ENCODE measurements at regions not wholly inside any gene's neighbourhood (a gene's known extent, or its start where the extent isn't known, plus 50 kb on each side); places are given as distances from the start of the nearest gene placed in this dataset.

DNA sequence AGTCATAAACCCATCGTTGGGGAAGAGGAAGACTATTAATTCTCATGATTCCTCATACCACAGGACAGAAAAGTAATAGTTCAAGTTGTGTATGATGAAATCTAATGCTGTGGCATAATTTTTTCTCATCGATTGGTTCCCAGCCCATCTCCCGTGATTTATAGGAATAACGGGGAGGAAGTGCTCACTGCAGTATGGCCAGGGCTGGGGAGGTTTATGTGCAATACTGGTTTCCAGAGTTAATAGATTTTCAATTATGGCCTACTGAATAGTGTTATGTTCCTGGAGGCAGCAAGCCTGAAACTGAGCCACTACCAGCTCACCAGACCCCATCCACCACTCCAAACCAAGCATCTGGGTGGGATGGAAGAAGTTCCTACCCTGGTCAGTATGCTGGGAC is 147.1 kb upstream of the NCAM1 start:
- CTCF ChIA-PET = interaction anchor here (0.6 kb wide), 1 partner anchor 22 kb away, joined by 3 read pairs; no protein-coding TSS in a partner anchor

DNA sequence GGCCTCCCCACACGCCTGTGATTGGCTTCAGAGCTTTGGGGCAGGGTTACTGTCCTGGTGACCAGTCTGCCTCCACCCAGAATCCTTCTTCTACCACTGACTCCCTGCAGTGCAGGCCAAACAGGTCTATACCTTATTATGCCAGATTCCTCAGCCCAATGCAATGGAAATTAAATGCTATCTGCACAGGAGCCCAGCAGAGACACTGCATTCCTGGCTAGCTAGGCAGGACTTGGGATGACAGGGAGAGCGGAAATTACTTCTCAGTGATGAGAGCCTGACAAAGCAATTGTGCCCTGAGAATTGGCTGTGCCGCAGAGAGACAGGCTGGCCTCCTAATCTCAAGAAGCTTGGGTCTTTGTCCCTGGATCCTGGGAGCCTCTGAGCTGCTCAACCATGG is 143.8 kb upstream of the NCAM1 start:
- ChIA-PET CTCF (interaction anchor here (0.6 kb wide), 1 partner anchor 20 kb away, joined by 3 read pairs; no protein-coding TSS in a partner anchor), POLR2A (no interaction called here)
- no peak for DNase-seq (ENCODE audit: extremely low spot score)
- TF ChIP-seq ELF4 (IDR thresholded peaks at IDR 0.05) = no peak
- no peak for TF ChIP-seq NFRKB (IDR thresholded peaks at IDR 0.05)
- no peak for TF ChIP-seq FOXK2 (IDR thresholded peaks at IDR 0.05)
- TF ChIP-seq ARNT (IDR thresholded peaks at IDR 0.05) = no peak
- no peak for TF ChIP-seq HDGF (IDR thresholded peaks at IDR 0.05; ENCODE audit: borderline replicate concordance)
- no peak for TF ChIP-seq TARDBP (IDR thresholded peaks at IDR 0.05)
- TF ChIP-seq FOXA1 (IDR thresholded peaks at IDR 0.05) = no peak
- TF ChIP-seq SUZ12 (IDR thresholded peaks at IDR 0.05) = no peak
- TF ChIP-seq L3MBTL2 (conservative IDR thresholded peaks at IDR 0.05) = no peak
- no peak for TF ChIP-seq FOXM1 (IDR thresholded peaks at IDR 0.05; ENCODE audit: borderline replicate concordance)
- TF ChIP-seq LEF1 (IDR thresholded peaks at IDR 0.05; ENCODE audit: borderline replicate concordance) = no peak
- no peak for TF ChIP-seq BHLHE40 (IDR thresholded peaks at IDR 0.05; ENCODE audit: borderline replicate concordance)
- TF ChIP-seq ZNF384 (IDR thresholded peaks at IDR 0.05) = no peak

More for the DNA sequence above, 147.1 kb upstream of the NCAM1 start:
- DNase-seq (ENCODE audit: extremely low spot score) = no peak
- POLR2A ChIA-PET = no interaction called here
- no peak for TF ChIP-seq FOXM1 (IDR thresholded peaks at IDR 0.05; ENCODE audit: borderline replicate concordance)
- TF ChIP-seq ZNF384 (IDR thresholded peaks at IDR 0.05) = no peak
- no peak for TF ChIP-seq SUZ12 (IDR thresholded peaks at IDR 0.05)
- no peak for TF ChIP-seq FOXK2 (IDR thresholded peaks at IDR 0.05)
- TF ChIP-seq, protein P1, sequence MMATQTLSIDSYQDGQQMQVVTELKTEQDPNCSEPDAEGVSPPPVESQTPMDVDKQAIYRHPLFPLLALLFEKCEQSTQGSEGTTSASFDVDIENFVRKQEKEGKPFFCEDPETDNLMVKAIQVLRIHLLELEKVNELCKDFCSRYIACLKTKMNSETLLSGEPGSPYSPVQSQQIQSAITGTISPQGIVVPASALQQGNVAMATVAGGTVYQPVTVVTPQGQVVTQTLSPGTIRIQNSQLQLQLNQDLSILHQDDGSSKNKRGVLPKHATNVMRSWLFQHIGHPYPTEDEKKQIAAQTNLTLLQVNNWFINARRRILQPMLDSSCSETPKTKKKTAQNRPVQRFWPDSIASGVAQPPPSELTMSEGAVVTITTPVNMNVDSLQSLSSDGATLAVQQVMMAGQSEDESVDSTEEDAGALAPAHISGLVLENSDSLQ (IDR thresholded peaks at IDR 0.05) = no peak
- TF ChIP-seq ELF4 (IDR thresholded peaks at IDR 0.05) = no peak
- no peak for TF ChIP-seq LEF1 (IDR thresholded peaks at IDR 0.05; ENCODE audit: borderline replicate concordance)
- no peak for TF ChIP-seq L3MBTL2 (conservative IDR thresholded peaks at IDR 0.05)

- CTCF ChIA-PET = no interaction called here
- DNase-seq (ENCODE audit: extremely low spot score) = no peak
- TF ChIP-seq HDGF (IDR thresholded peaks at IDR 0.05; ENCODE audit: borderline replicate concordance) (no peak), ELF4 (IDR thresholded peaks at IDR 0.05) (no peak), ZNF384 (IDR thresholded peaks at IDR 0.05) (no peak), FOXK2 (IDR thresholded peaks at IDR 0.05) (no peak), LEF1 (IDR thresholded peaks at IDR 0.05; ENCODE audit: borderline replicate concordance) (no peak), SUZ12 (IDR thresholded peaks at IDR 0.05) (no peak), FOXA1 (IDR thresholded peaks at IDR 0.05) (no peak), ARNT (IDR thresholded peaks at IDR 0.05) (no peak), NFRKB (IDR thresholded peaks at IDR 0.05) (no peak), BHLHE40 (IDR thresholded peaks at IDR 0.05; ENCODE audit: borderline replicate concordance) (no peak), FOXM1 (IDR thresholded peaks at IDR 0.05; ENCODE audit: borderline replicate concordance) (no peak), CTBP1 (IDR thresholded peaks at IDR 0.05; ENCODE audit: borderline replicate concordance) (no peak)
- TF ChIP-seq, protein P1 (IDR thresholded peaks at IDR 0.05) = no peak
- POLR2A ChIA-PET = no interaction called here
Observed at GRCh38 chr11:112822478-112823274, 138.5 kb upstream of the NCAM1 start.

GRCh38 chr11:112826026-112826425 is 135.2 kb upstream of the NCAM1 start:
- ChIA-PET POLR2A (no interaction called here), CTCF (no interaction called here)
- no peak for DNase-seq (ENCODE audit: extremely low spot score)
- no peak for TF ChIP-seq FOXK2 (IDR thresholded peaks at IDR 0.05)
- TF ChIP-seq BHLHE40 (IDR thresholded peaks at IDR 0.05; ENCODE audit: borderline replicate concordance) = no peak
- TF ChIP-seq ELF4 (IDR thresholded peaks at IDR 0.05) = no peak
- no peak for TF ChIP-seq LEF1 (IDR thresholded peaks at IDR 0.05; ENCODE audit: borderline replicate concordance)
- TF ChIP-seq, protein P1 (IDR thresholded peaks at IDR 0.05) = no peak
- no peak for TF ChIP-seq FOXA1 (IDR thresholded peaks at IDR 0.05)
- TF ChIP-seq FOXM1 (IDR thresholded peaks at IDR 0.05; ENCODE audit: borderline replicate concordance) = no peak
- TF ChIP-seq CTBP1 (IDR thresholded peaks at IDR 0.05; ENCODE audit: borderline replicate concordance) = no peak
- no peak for TF ChIP-seq SP1 (IDR thresholded peaks at IDR 0.05)
- no peak for TF ChIP-seq NFRKB (IDR thresholded peaks at IDR 0.05)
- TF ChIP-seq ARNT (IDR thresholded peaks at IDR 0.05) = no peak
- no peak for TF ChIP-seq ZNF384 (IDR thresholded peaks at IDR 0.05)
- TF ChIP-seq L3MBTL2 (conservative IDR thresholded peaks at IDR 0.05) = no peak
- TF ChIP-seq SUZ12 (IDR thresholded peaks at IDR 0.05) = no peak
- no peak for TF ChIP-seq HDGF (IDR thresholded peaks at IDR 0.05; ENCODE audit: borderline replicate concordance)
- no peak for TF ChIP-seq TARDBP (IDR thresholded peaks at IDR 0.05)

- TF ChIP-seq ELF4 (IDR thresholded peaks at IDR 0.05) (no peak), ARNT (IDR thresholded peaks at IDR 0.05) (no peak)
- DNase-seq (ENCODE audit: extremely low spot score) = no peak
- ChIA-PET CTCF (no interaction called here), POLR2A (no interaction called here)
Observed at GRCh38 chr11:112826788-112827187, 134.4 kb upstream of the NCAM1 start.

DNA sequence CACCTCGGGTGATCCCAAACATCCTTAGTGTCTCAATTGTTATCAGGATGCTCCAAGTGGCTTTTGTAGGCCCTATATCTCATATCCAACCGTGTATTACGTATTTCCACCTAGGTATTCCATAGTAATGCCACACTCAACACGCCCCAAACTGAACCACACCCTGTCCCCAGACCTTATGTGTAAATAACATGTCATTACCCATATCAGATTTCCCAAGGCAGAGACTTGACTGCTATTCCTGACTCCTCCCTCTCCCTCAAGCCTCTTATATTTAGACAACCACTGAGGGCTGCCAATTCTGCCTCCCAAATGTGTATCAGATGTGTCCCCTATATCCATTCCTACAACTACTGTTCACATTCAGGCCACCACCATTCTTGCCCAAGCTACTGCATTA is 132.8 kb upstream of the NCAM1 start:
- POLR2A ChIA-PET = no interaction called here
- CTCF ChIA-PET = no interaction called here
- no peak for TF ChIP-seq L3MBTL2 (conservative IDR thresholded peaks at IDR 0.05)
- TF ChIP-seq SP1 (IDR thresholded peaks at IDR 0.05) = no peak
- TF ChIP-seq ZNF384 (IDR thresholded peaks at IDR 0.05) = no peak
- TF ChIP-seq FOXM1 (IDR thresholded peaks at IDR 0.05; ENCODE audit: borderline replicate concordance) = no peak
- TF ChIP-seq BHLHE40 (IDR thresholded peaks at IDR 0.05; ENCODE audit: borderline replicate concordance) = no peak
- TF ChIP-seq TARDBP (IDR thresholded peaks at IDR 0.05) = no peak
- no peak for TF ChIP-seq CTBP1 (IDR thresholded peaks at IDR 0.05; ENCODE audit: borderline replicate concordance)
- TF ChIP-seq ELF4 (IDR thresholded peaks at IDR 0.05) = no peak
- TF ChIP-seq ARNT (IDR thresholded peaks at IDR 0.05) = no peak
- no peak for TF ChIP-seq NFRKB (IDR thresholded peaks at IDR 0.05)
- no peak for TF ChIP-seq HDGF (IDR thresholded peaks at IDR 0.05; ENCODE audit: borderline replicate concordance)
- TF ChIP-seq SUZ12 (IDR thresholded peaks at IDR 0.05) = no peak
- no peak for TF ChIP-seq FOXA1 (IDR thresholded peaks at IDR 0.05)
- TF ChIP-seq FOXK2 (IDR thresholded peaks at IDR 0.05) = no peak
- DNase-seq (ENCODE audit: extremely low spot score) = no peak
